IPS-20b (cell line): ENCODE measurements at regions not wholly inside any gene's neighbourhood (a gene's known extent, or its start where the extent isn't known, plus 50 kb on each side); places are given as distances from the start of the nearest gene placed in this dataset.

Source experiments
- H3K27ac ChIP-seq: one replicate; pipeline ENCODE4 v1.5.1; 2013; ENCODE audit warnings: low read length
- H3K27me3 ChIP-seq: 2 replicates; pipeline ENCODE4 v1.6.1; 2013; ENCODE audit warnings: mild to moderate bottlenecking, low read length, inconsistent platforms; ENCODE audit not compliant: insufficient read depth
- H3K36me3 ChIP-seq: 2 replicates; pipeline ENCODE4 v1.6.1; 2013; ENCODE audit warnings: low read depth, mild to moderate bottlenecking, inconsistent platforms, low read length, moderate library complexity; ENCODE audit not compliant: insufficient read depth
- H3K4me1 ChIP-seq: 2 replicates; pipeline ENCODE4 v1.6.1; 2013; ENCODE audit warnings: mild to moderate bottlenecking, control low read depth, inconsistent platforms, low read length, moderate library complexity; ENCODE audit not compliant: insufficient read depth
- H3K4me3 ChIP-seq: 2 replicates; pipeline ENCODE4 v1.5.1; 2013; ENCODE audit warnings: mild to moderate bottlenecking, low read length, inconsistent platforms
- H3K9ac ChIP-seq: 2 replicates; pipeline ENCODE4 v1.6.1; 2013; ENCODE audit warnings: low read depth, mild to moderate bottlenecking, inconsistent platforms, low read length, moderate library complexity
- H3K9me3 ChIP-seq: 2 replicates; pipeline ENCODE4 v1.6.1; 2013; ENCODE audit warnings: mild to moderate bottlenecking, low read depth, low read length, inconsistent platforms; ENCODE audit not compliant: insufficient read depth

GRCh38 chr3:59251869-59252268 lies 202.0 kb upstream of the CFAP20DC start:
- Histone ChIP-seq H3K9ac (no peak overlapping the region), H3K4me3 (no peak overlapping the region), H3K27ac (no peak overlapping the region), H3K36me3 (no peaks in the 10 kb centered on the region), H3K9me3 (no peaks in the 10 kb centered on the region), H3K4me1 (no peaks in the 10 kb centered on the region), H3K27me3 (no peaks in the 10 kb centered on the region)

GRCh38 chr3:59250600-59250999 lies 200.8 kb upstream of the CFAP20DC start:
- no peak overlapping the region for H3K4me3 ChIP-seq
- H3K9ac ChIP-seq: no peak overlapping the region
- no peaks in the 10 kb centered on the region for H3K27me3 ChIP-seq
- no peak overlapping the region for H3K27ac ChIP-seq
- H3K36me3 ChIP-seq: no peaks in the 10 kb centered on the region
- peaks cover 4% of the 10 kb centered on the region; the same call in 1 of the 2 replicates for H3K4me1 ChIP-seq
- H3K9me3 ChIP-seq: no peaks in the 10 kb centered on the region

GRCh38 chr3:59249698-59250361 lies 200.0 kb upstream of the CFAP20DC start:
- H3K9ac ChIP-seq: no peak overlapping the region
- H3K4me1 ChIP-seq: peaks cover 4% of the 10 kb centered on the region; the same call in 1 of the 2 replicates

GRCh38 chr3:59249004-59249403 lies 199.2 kb upstream of the CFAP20DC start:
- no peak overlapping the region for H3K27ac ChIP-seq
- H3K27me3 ChIP-seq: no peaks in the 10 kb centered on the region
- H3K4me3 ChIP-seq: no peak overlapping the region
- H3K9me3 ChIP-seq: no peaks in the 10 kb centered on the region
- H3K36me3 ChIP-seq: no peaks in the 10 kb centered on the region
- peaks cover 4% of the 10 kb centered on the region; the same call in 1 of the 2 replicates for H3K4me1 ChIP-seq
- H3K9ac ChIP-seq: no peak overlapping the region

More at GRCh38 chr3:59249698-59250361, 200.0 kb upstream of the CFAP20DC start:
- no peak overlapping the region for H3K27ac ChIP-seq
- H3K36me3 ChIP-seq: no peaks in the 10 kb centered on the region
- no peaks in the 10 kb centered on the region for H3K27me3 ChIP-seq
- H3K4me3 ChIP-seq: no peak overlapping the region
- H3K9me3 ChIP-seq: no peaks in the 10 kb centered on the region

- H3K4me1 ChIP-seq: peaks cover 4% of the 10 kb centered on the region; the same call in 1 of the 2 replicates
- no peaks in the 10 kb centered on the region for H3K27me3 ChIP-seq
- H3K36me3 ChIP-seq: no peaks in the 10 kb centered on the region
- H3K27ac ChIP-seq: no peak overlapping the region
- H3K9ac ChIP-seq: no peak overlapping the region
- no peak overlapping the region for H3K4me3 ChIP-seq
- H3K9me3 ChIP-seq: no peaks in the 10 kb centered on the region
These were observed 197.6 kb upstream of the CFAP20DC start for GRCh38 chr3:59247402-59247841.

- H3K4me1 ChIP-seq: peaks cover 4% of the 10 kb centered on the region; the same call in 1 of the 2 replicates
These were observed 197.0 kb upstream of the CFAP20DC start for GRCh38 chr3:59246719-59247401.

GRCh38 chr3:59245859-59246501 lies 196.2 kb upstream of the CFAP20DC start:
- Histone ChIP-seq H3K9me3 (no peaks in the 10 kb centered on the region), H3K27me3 (no peaks in the 10 kb centered on the region), H3K9ac (no peak overlapping the region), H3K36me3 (no peaks in the 10 kb centered on the region), H3K4me3 (no peak overlapping the region), H3K27ac (no peak overlapping the region), H3K4me1 (peaks cover 4% of the 10 kb centered on the region; the same call in 1 of the 2 replicates)

More at GRCh38 chr3:59246719-59247401, 197.0 kb upstream of the CFAP20DC start:
- Histone ChIP-seq H3K4me3 (no peak overlapping the region), H3K36me3 (no peaks in the 10 kb centered on the region), H3K27me3 (no peaks in the 10 kb centered on the region), H3K9me3 (no peaks in the 10 kb centered on the region), H3K9ac (no peak overlapping the region), H3K27ac (no peak overlapping the region)

GRCh38 chr3:59245300-59245858 lies 195.6 kb upstream of the CFAP20DC start:
- H3K27ac ChIP-seq: no peak overlapping the region
- H3K36me3 ChIP-seq: no peaks in the 10 kb centered on the region
- no peaks in the 10 kb centered on the region for H3K9me3 ChIP-seq
- no peaks in the 10 kb centered on the region for H3K27me3 ChIP-seq
- no peak overlapping the region for H3K4me3 ChIP-seq
- no peak overlapping the region for H3K9ac ChIP-seq
- H3K4me1 ChIP-seq: peaks cover 4% of the 10 kb centered on the region; the same call in 1 of the 2 replicates

GRCh38 chr3:59244343-59244742 lies 194.5 kb upstream of the CFAP20DC start:
- H3K9me3 ChIP-seq: no peaks in the 10 kb centered on the region
- peaks cover 4% of the 10 kb centered on the region; the same call in 1 of the 2 replicates for H3K4me1 ChIP-seq
- H3K27ac ChIP-seq: no peak overlapping the region
- H3K36me3 ChIP-seq: no peaks in the 10 kb centered on the region
- no peak overlapping the region for H3K4me3 ChIP-seq
- H3K27me3 ChIP-seq: no peaks in the 10 kb centered on the region
- no peak overlapping the region for H3K9ac ChIP-seq

GRCh38 chr3:59243476-59243875 lies 193.7 kb upstream of the CFAP20DC start:
- Histone ChIP-seq H3K4me1 (peaks cover 4% of the 10 kb centered on the region; the same call in 1 of the 2 replicates), H3K9me3 (no peaks in the 10 kb centered on the region), H3K9ac (no peak overlapping the region)

GRCh38 chr3:59240666-59241255 lies 190.9 kb upstream of the CFAP20DC start:
- Histone ChIP-seq H3K36me3 (no peaks in the 10 kb centered on the region), H3K4me3 (no peak overlapping the region), H3K4me1 (no peaks in the 10 kb centered on the region; the same call in 1 of the 2 replicates), H3K27ac (no peak overlapping the region), H3K27me3 (no peaks in the 10 kb centered on the region), H3K9ac (no peak overlapping the region), H3K9me3 (no peaks in the 10 kb centered on the region)

More at GRCh38 chr3:59243476-59243875, 193.7 kb upstream of the CFAP20DC start:
- Histone ChIP-seq H3K36me3 (no peaks in the 10 kb centered on the region), H3K27me3 (no peaks in the 10 kb centered on the region), H3K4me3 (no peak overlapping the region), H3K27ac (no peak overlapping the region)
